Liver (tissue), 3 donors: ENCODE measurements at regions not wholly inside any gene's neighbourhood (a gene's known extent, or its start where the extent isn't known, plus 50 kb on each side); places are given as distances from the start of the nearest gene placed in this dataset.

Experiments
- CTCF ChIP-seq: fragments of 150-350 bp; IDR thresholded peaks from 2 replicates; pipeline ENCODE4 v1.5.1; 2017; ENCODE audit warnings: improper control_type of control experiment, low read depth, low read length; ENCODE audit not compliant: missing input control
- GABPA ChIP-seq, 2 donors: IDR thresholded peaks in 1 of 2; conservative IDR thresholded peaks in 1 of 2; 2 replicates each; pipeline ENCODE4 v1.6.1; 2016; ENCODE audit warnings: antibody characterized with exemption in 2 of 2, mild to moderate bottlenecking in 1 of 2, moderate library complexity in 1 of 2
- RAD21 ChIP-seq, 2 donors: IDR thresholded peaks; 2 replicates each; pipeline ENCODE4 v1.6.1; 2016; ENCODE audit warnings: antibody characterized with exemption in 2 of 2, mild to moderate bottlenecking in 2 of 2
- REST ChIP-seq: IDR thresholded peaks from 2 replicates; pipeline ENCODE4 v1.6.1; 2016; ENCODE audit warnings: antibody characterized with exemption, mild to moderate bottlenecking
- RXRA ChIP-seq, 2 donors: IDR thresholded peaks; 2 replicates each; pipeline ENCODE4 v1.6.1; 2017 to 2018; ENCODE audit warnings: antibody characterized with exemption in 2 of 2, mild to moderate bottlenecking in 1 of 2
- SP1 ChIP-seq: IDR thresholded peaks from 2 replicates; pipeline ENCODE4 v1.6.1; 2018; ENCODE audit warnings: antibody characterized with exemption, mild to moderate bottlenecking
- YY1 ChIP-seq: IDR thresholded peaks from 2 replicates; pipeline ENCODE4 v1.6.1; 2016; ENCODE audit warnings: antibody characterized with exemption, mild to moderate bottlenecking
- donor health status: healthy.
- donor health status: healthy.

GRCh38 chr1:63041660-63042059, 257.7 kb downstream of the ATG4C start:
- TF ChIP-seq CTCF (no peak), YY1 (no peak), GABPA (IDR thresholded peaks at IDR 0.05 in 1 of 2, conservative IDR thresholded peaks at IDR 0.05 in 1 of 2) (no peak), RXRA (IDR thresholded peaks at IDR 0.05) (no peak), SP1 (no peak), REST (no peak), RAD21 (IDR thresholded peaks at IDR 0.05) (no peak)
